ENCODE measurements at regions not wholly inside any gene's neighbourhood (a gene's known extent, or its start where the extent isn't known, plus 50 kb on each side); places are given as distances from the start of the nearest gene placed in this dataset.

DNA sequence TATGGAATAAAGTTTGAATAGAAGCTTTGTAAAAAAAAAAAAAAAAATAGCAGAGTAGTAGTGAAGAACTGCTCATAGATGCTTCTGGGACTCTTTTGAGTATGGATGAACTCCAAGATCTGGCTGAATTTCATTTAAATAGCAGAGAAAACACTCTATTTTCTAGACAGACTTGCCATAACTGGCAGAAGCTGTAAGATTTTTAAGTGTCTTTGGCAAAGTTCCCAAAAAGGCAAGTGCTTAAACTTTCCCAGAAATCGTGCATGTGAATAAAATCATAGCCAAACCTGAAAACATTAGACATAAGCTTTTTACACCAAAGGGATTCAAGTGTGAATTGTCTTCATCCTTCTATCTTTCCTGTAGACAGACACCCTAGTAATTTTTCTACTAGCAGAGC is 110.3 kb upstream of the MITF start (continued):
- no peak for TF ChIP-seq TAF1 (IDR thresholded peaks at IDR 0.05; ENCODE audit: control insufficient read depth, extremely low read depth, insufficient read depth, low read length, severe bottlenecking)
- no peak for TF ChIP-seq MED1 (CRISPR knock-in tag; IDR thresholded peaks at IDR 0.05; ENCODE audit: borderline replicate concordance)
- TF ChIP-seq ZNF778 (CRISPR knock-in tag; IDR thresholded peaks at IDR 0.05) = no peak
- no peak for TF ChIP-seq ZKSCAN1 (IDR thresholded peaks at IDR 0.05; ENCODE audit: low read depth, low read length)
- TF ChIP-seq MECOM (CRISPR knock-in tag; IDR thresholded peaks at IDR 0.05) = no peak
- TF ChIP-seq NR2C1 (IDR thresholded peaks at IDR 0.05) = no peak
- no peak for TF ChIP-seq NR2C1 (tag; IDR thresholded peaks at IDR 0.05)

DNA sequence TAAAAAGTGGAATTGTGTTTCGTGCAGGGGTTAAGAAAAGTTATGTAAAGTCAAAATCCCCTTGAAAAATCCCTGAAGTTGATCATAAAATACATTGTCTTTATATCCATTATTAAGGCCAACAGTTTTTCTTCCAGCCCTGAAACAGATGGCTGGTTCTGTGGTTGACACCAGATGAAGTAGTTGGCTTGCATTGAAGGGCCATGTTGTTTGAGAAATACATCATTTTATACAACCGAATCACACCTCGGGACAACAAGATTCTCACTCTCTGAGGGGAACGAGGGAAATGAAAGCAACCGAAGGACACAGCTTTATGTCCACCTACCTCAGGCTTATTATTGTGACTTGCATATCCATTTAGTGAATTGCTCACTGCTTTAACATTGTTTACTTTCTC is 126.0 kb upstream of the MITF start:
- no peak overlapping the region for H2AFZ ChIP-seq (ENCODE audit: low read depth, low read length)
- WGBS (ENCODE audit: insufficient coverage, low coverage, missing lambda C conversion rate) = 2% methylated on average over 5 of the region's 5 CpGs
- H3K4me2 ChIP-seq (ENCODE audit: insufficient read depth, low read length) = no peak overlapping the region
- ChIA-PET CTCF (ENCODE audit: low intra/inter-chr PET ratio) (no interaction called here), POLR2A (no interaction called here)
- H3K79me2 ChIP-seq (ENCODE audit: control insufficient read depth, insufficient read depth, low read length) = no peaks in the 10 kb centered on the region
- no peak for ATAC-seq
- intact Hi-C loops (cut with micrococcal nuclease) = no loop called here
- no peak overlapping the region for H3K4me3 ChIP-seq
- no TSS peak for BruUV-seq (replicated peaks)
- H3K9ac ChIP-seq (ENCODE audit: insufficient read depth in 1 of 2, low read depth in 2 of 2, low read length in 2 of 2) = no peak overlapping the region
- H3K9me1 ChIP-seq (ENCODE audit: control insufficient read depth, insufficient read depth, low read length) = no peaks in the 10 kb centered on the region
- H4K20me1 ChIP-seq (replicated peaks; ENCODE audit: control insufficient read depth, insufficient read depth, low read length) = no peaks in the 10 kb centered on the region
- H3K36me3 ChIP-seq (ENCODE audit: control insufficient read depth, insufficient read depth, low read length) = no peaks in the 10 kb centered on the region
- H3K4me1 ChIP-seq (replicated peaks in 1 of 2; ENCODE audit: control insufficient read depth in 2 of 2, insufficient read depth in 2 of 2, low read length in 2 of 2) = no peaks in the 10 kb centered on the region
- FAIRE-seq = no peak
- no peak for DNase-seq (ENCODE audit: extremely low read depth in 1 of 4, low spot score in 3 of 4)
- TF ChIP-seq KLF10 (CRISPR knock-in tag; IDR thresholded peaks at IDR 0.05) = no peak
- TF ChIP-seq RUNX1 (IDR thresholded peaks at IDR 0.05; ENCODE audit: low read depth) = no peak
- no peaks in the 10 kb centered on the region; a peak in 1 of 5 replicates for H3K27me3 ChIP-seq (ENCODE audit: control insufficient read depth in 2 of 2, insufficient read depth in 2 of 2, low read length in 2 of 2)
- no peaks in the 10 kb centered on the region for H3K9me3 ChIP-seq (replicated peaks; ENCODE audit: control insufficient read depth, insufficient read depth, low read depth, low read length)
- no peak overlapping the region for H3K27ac ChIP-seq (ENCODE audit: extremely low read depth, low read depth, low read length)
- in situ Hi-C loops (cut with MboI) = no loop called here
